SW480 (cell line): ENCODE measurements at regions not wholly inside any gene's neighbourhood (a gene's known extent, or its start where the extent isn't known, plus 50 kb on each side); places are given as distances from the start of the nearest gene placed in this dataset.
"Not testable (repeated sequence)": the region's sequence is repeated elsewhere in the genome, so short reads cannot be mapped to it uniquely, and the experiment has no call there.

ENCODE experiments used
- DNase-seq: peaks from one replicate; pipeline ENCODE4 v3.0.0-alpha.2; 2016; ENCODE audit warnings: low spot score

DNA sequence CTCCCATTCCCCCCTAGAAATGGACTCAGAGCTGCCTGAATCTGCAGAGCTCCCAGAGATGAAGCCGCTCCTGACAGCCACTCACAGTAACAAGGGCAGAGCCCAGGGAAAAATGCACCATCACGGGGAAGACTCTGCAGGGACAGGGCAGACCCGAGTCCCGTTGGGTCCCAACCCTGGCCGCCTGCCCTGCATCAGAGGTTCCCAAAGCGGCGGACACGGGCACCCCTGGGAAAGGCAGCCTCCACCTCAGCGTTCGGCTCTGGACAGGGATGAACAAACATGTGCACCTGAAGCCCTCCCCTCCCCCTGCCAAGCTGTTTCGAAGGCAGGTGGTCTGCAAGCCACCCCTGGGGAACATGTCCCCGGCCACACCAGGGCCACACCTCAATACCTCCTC, 320.4 kb downstream of the ADGRD1 start:
- no peak for DNase-seq

DNA sequence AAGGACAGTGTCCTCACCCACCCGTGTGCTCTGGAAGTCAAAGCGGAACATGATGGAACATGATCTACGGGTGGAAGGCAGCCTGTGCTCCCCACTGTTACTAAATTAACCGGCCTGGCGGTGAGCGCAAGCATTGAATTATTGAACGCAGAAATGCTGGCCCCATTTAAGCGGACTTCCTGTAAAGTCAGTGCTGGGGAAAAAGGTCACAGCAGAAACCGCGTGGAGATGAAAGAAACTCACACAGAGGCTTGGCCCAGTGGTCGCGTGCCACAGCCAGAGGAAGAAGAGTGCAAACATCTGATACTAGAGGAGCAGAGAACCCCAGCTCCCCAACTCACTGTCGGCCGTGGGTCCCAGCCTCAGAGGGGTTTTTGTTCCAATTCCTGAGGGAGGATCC, 321.2 kb downstream of the ADGRD1 start:
- no peak for DNase-seq

DNA sequence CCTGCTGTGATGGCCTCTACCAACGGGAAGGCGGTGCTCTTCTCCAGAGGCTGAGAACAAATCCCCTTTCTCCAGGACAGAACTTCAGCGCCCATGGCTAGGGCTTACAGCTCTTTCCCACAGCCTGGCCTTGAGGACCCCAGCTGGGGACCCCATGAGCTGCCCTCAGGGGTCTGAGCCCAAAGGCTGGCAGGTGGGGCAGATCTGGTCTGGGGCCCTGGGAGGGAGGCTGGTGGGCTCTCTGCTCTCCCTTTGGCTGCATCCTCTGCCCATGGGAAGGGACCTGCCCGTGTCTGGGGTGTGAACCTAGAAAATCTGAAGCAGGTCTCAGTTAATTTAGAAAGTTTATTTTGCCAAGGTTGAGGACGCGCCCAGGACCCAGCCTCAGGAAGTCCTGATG, 322.1 kb downstream of the ADGRD1 start:
- no peak for DNase-seq

DNA sequence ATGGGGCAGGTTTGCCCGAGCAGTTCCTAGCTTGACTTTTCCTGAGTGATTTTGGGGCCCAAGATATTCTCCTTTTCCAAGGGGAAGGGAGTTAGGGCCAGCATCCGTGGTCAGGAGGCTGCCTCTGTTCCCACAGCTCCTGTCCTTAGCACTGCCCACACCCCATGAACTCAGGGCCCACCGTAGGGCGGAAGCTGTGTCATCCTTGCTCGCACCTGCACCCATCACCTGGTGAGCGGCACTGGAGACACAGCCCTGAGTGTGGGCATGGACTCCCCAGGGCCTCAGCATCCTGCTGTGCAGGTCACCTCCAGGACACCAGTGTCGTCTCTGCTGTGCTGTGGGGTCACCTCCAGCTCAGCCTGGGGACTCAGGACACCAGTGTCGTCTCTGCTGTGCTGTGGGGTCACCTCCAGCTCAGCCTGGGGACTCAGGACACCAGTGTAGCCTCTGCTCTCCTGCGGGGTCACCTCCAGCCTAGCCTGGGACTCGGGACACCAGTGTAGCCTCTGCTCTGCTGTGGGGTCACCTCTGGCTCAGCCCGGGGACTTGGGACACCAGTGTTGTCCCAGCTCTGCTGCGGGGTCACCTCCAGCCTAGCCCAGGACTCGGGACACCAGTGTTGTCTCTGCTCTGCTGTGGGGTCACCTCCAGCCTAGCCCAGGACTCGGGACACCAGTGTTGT, 322.9 kb downstream of the ADGRD1 start:
- no peak for DNase-seq

DNA sequence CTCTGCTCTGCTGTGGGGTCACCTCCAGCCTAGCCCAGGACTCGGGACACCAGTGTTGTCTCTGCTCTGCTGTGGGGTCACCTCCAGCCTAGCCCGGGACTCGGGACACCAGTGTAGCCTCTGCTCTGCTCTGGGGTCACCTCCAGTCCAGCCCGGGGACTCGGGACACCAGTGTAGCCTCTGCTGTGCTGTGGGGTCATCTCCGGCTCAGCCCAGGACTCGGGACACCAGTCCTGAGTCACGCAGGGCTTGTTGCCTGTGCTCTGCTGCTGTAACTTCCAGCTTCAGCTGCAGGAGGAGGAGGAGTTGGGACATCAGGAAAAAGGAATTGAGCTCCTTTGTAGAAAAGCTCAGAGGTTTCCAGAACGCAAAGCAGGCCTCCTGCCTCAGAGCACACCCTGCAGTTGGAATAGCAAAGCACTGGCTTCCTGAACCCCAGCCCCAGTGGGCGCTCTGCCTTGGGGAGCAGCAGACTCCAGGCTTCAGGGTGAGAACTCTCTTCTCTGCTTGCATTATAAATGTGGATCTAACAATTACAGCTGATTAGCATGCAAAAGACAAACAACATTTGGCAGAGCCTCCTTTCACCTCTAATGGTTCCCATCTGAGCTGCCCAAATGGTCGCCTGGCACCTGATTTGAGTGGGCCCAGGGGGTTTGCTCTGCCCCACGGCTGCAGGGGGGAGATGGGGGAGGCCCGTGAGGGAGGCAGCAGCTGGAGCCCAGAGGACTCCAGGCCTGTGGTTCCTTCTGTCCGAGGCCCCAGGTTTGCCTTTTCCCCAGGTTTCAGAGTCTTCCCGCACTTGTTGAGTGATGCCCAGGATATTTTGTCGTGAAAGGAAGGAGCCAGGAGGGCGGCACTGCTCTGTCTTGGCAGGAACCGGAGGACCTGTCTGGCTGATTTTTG, 323.7 kb downstream of the ADGRD1 start:
- DNase-seq: not testable (repeated sequence)

DNA sequence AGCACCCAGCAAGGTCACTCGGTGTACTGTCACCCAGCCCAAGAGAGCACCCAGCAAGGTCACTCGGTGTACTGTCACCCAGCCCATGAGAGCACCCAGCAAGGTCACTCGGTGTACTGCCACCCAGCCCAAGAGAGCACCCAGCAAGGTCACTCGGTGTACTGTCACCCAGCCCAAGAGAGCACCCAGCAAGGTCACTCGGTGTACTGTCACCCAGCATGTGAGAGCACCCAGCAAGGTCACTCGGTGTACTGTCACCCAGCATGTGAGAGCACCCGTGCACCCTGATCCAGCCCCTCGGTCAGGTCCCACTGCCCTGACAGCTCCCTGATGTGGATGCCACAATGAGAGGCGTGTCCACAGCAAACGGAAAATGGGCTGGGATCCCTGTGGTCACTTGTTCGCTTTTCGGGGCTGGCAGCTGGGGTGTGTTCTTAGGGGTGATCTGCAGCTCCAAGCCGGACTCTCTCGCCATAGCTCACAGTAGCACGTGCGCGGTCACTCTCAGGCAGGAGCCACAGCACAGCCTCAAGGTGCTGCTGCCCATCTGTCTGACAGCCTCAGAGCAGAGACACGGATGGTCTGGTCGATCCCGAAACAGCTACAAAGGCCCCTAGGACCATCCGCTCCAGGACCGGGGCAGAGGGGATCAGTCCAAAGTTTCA, 324.9 kb downstream of the ADGRD1 start:
- not testable (repeated sequence) for DNase-seq

DNA sequence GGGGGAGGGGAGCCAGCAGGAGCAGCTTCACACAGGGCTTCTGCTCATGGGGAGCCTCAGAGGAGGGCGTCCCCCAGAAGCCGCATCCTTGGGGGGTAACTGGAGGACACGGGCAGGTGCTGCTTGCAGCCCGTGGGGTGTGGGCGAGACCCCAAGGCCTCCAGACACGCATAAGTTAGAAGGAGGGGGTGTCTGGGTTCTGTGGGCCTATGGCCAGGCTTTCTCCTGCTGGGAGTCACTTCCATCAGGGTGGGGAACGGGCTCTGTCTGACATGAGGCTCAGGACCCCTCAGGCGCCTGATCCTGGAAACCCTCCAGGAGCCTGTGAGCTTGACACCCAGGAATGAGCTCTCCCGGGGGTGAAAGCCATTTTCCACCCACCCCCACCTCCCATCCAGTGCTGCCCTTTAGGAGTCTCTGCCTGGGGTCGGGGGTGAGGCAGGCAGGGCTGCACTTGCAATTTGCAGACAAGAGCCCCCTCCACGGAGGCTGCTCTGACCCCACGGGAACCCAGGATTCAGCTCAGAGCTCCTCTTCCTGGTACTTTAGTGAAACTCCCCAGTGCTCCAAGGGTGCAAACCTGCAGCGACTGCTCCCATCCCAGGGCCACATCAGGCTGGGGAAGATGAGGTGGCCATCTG, 325.7 kb downstream of the ADGRD1 start:
- DNase-seq: no peak

DNA sequence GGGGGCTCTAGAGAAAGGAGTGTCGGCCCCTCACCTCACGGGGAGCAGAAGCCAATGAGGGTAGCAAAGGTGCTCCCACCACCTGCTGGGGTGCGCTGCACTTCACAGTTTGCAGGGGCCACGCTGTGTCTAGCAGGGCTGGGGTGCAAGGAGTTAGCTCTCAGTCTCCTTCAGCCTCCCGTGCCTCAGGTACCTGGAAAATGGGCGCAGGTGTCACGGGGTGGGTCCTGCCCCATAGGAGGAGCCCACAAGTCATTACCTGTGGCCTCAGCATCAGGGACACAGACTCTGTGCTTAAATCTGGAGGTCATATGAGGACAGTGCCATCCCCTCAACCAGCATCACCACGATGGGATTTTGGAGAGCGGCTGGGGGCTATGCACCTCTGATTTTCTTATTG, 326.7 kb downstream of the ADGRD1 start:
- DNase-seq: no peak

DNA sequence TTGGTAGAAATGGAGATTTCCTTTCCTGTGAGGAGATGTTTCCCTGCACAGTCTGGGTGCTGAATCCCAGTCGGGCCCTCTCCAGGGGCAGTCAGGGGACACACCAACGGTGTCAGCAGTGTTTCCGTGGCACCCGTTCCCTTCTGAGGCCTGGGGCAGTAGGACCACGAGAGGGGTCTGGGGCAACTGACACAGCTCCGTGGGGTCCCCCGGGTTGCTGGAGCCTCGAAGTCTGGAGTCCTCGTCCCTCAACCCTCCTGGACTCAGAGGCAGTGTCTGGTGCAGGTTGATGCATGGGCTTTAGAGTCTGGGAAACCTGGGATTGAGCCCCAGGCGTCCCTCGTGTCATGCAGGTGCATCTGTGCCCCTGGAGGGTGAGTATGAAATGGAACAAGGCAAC, 327.3 kb downstream of the ADGRD1 start:
- DNase-seq: no peak

DNA sequence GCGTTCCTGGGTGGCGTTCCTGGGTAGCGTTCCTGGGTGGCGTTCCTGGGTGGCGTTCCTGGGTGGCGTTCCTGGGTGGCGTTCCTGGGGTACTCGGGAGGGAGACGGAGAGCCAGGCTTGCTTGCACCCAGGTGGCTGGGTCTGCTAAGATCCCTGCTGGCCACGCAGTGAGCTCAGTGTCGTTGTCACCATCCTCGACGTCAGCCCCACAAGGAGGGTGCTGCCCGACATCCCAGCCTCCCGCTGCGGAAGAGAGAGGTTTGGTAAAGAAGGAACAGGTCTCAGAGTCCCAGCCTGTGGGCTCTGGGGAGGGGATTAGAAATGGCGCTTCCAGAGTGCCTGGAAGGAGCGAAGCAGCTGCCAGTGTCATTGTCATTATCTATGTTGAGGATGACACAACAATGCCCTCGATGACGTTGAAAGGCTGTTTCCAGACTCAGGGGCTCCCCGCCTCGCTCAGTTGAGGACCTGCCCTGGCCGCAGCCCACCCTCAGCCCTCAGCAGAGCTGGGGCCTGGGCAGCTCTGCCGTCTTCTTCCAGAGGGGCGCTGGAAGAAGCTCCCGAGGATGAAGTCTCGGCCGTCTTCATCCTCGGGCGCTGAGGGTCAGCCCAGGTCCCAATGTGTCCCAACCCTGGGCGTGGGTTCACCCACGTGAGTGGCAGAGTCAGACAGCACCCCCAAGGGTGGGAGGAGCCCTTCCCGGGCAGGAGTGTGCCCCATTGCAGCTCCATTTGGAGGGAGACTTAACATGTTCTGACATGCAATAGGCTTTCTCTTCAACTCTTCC, 328.8 kb downstream of the ADGRD1 start:
- no peak for DNase-seq

DNA sequence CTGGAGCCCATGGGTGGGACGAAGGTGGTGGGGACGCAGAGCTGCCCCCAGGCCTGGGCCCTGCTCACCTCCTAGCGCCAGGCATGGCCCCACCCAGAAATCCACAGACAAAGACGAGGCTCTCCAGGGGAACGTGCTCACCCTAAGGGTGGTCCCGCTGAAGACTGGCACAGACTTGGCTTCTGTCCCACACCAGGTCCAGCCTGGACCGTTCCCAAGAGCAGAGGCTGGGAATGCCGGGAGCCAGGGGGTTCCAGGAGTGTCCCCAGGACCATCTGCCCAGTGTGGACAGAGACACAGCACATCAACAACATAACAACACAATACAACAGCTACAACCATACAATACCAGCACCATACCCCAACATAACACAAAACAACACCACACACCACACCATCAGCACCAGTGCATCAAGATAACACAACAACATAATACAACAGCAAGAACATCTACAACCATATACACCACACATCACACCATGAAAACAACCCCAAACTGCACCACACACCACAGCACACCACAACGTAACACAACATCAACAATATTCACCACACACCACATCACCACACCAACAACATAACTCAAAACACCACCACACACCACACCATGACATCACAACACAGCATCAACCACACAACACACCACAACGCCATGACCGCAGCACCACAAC, 329.6 kb downstream of the ADGRD1 start:
- no peak for DNase-seq

DNA sequence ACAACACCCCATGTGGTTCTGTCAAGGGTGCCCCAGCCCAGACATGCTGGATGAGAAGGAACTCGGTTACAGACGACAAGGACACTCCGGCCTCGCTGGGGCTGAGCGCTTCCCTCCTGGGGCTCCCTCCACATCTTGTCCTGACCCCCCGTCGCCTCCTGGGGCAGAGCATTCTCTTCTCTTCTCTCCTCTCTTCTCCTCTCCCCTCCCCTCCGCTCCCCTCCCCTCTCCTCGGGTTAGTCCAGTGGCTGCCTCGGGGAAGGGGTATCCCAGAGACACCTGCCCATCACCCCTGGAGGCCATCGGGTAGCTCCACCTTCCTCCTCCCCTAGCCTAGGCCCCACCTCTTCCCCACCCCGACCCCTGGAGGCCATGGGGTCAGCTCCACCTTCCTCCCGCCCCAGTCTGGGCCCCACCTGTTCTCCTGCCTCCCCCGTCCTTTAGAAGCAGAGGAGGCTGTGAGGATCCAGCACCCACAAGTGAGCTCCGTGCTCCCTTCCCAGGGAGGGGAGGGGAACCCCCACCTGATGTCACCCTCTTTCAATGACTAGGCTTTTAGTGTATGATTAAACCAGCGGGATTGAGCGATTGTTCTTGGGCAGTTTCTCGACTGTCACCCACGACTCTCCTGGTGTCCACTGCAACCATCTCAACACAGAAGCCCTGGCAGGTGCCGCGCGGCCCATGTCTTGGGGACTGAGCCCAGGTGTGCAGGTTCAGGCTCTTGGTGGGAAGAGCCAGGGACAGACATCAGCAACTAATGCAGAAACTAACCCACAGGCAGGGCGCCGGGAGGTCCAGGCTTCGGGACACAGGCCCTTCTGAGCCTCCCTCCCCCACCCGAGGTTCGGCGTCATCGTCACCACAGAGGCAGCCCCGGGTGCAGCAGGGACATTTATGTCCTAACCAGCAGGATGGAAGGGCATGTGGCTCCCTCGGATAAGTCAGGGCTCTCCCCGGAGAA, 330.4 kb downstream of the ADGRD1 start:
- not testable (repeated sequence) for DNase-seq

DNA sequence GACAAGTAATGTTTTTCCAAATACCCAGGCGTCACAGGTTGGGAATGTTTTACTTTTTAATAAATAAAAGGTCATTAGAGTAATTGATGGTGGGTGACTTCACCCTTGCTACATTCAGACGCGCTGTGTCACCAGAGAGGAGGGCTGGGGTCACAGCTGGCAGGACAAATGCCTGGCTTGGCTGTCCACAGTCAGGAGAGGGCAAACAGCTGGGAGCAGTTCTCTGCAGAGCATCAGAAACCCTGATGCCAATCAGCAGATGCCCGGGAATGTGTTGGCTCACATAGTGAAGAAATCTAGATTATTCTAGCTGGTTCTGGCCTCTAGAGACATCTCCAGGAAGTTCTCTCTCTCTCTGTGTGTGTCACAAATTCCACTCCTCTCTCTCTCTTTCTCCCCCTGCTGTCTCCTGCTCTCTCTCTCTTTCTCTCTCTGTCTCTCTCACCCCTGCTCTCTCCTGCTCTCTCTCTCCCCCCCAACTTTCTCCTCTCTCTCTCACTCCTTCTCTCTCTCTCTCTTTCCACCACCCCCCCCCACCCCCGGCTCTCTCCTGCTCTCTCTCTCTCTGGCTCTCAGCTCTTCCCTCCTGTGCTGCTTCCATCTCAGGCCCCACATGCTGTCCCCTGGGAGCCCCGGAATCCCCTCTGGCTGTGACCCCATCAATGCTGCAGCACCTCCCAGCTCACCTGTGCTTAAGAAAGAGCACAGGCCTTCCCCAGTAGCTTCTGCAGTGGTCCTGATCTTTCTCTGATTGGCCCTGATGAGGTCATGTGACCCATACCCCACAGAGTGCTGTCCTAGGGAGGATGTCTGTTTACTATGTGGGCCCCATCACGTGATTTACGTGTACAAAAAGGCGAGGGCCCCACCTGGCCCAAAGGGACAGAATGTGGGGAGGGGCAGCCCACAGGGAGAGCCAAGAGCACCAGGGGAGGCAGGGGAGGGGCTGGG, 331.5 kb downstream of the ADGRD1 start:
- not testable (repeated sequence) for DNase-seq

DNA sequence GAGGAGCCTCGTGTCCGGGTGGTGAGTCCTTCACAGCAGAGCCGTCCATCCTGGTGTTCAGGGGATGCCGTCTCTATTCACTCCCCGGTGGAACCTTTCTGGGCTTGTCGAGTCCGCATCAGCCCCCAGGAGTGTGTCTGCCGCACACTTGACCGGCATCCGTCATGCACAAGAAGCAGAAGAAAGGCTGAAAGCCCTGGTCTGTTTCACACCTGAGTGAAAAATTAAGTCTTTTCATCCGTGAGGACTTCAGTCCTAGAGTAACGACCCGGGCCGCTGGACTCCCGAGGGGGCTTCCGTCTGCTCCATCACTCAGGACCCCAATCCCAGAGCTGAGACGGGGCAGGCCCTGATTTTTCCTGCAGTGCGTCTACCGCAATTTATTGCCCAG, 332.2 kb downstream of the ADGRD1 start:
- not testable (repeated sequence) for DNase-seq

DNA sequence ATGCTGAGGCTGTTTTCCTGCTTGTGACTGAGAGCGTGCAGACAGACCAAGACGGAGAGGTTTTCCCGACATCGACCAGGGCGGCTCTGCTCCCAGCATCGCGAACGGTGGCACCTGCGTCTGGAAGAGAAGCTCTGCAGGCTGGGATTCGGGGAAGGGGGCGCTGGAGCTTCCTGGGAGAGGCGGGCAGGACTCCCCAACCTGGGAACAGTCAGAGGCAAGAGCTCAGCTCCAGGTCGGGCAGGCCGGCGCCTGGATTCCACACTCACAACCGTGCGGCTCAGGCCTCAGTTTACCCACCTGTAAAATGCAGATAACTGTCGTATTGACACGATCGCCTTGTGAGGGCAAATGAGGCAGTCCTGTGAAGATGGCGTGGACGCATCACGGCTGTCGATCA, 332.6 kb downstream of the ADGRD1 start:
- DNase-seq: not testable (repeated sequence)

DNA sequence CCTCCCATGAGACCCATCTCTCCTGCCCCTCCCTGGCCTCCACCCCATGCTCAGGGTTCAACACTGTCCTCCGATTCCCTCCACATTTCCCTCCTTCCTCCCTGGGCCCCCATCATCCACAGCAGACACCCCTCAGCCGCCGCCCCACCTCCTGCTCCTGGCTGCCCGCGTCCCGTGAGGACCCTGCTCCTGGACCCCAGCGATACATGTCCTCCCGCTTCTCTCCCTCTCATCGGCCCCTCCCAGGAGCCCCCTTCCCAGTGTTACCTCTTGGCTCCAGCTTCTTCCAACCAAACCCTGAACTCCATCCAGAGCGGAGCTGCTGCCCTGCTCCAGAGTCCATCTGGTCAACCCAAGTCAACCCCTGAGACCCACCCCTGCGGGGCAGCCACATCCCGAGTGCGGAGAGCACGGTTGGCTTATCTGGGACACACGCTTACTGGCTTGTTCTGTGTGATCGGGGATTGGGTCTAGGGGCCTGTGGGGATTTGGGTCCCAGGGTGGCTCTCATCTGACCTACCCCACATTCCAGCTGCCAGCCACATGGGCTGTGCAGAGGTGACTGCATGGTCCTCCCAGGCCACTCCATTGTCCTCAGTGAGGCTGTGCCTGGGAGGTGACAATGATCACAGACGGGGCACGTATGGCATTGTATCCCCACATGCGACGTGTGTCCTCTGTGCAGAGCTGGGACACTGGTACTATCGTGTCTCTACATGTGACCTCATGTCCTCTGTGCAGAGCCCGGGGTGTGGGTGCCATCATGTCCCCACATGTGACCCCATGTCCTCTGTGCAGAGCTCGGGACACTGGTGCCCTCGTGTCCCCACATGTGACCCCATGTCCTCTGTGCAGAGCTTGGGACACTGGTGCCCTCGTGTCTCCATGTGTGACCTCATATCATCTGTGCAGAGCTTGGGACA, 333.6 kb downstream of the ADGRD1 start:
- DNase-seq: no peak

DNA sequence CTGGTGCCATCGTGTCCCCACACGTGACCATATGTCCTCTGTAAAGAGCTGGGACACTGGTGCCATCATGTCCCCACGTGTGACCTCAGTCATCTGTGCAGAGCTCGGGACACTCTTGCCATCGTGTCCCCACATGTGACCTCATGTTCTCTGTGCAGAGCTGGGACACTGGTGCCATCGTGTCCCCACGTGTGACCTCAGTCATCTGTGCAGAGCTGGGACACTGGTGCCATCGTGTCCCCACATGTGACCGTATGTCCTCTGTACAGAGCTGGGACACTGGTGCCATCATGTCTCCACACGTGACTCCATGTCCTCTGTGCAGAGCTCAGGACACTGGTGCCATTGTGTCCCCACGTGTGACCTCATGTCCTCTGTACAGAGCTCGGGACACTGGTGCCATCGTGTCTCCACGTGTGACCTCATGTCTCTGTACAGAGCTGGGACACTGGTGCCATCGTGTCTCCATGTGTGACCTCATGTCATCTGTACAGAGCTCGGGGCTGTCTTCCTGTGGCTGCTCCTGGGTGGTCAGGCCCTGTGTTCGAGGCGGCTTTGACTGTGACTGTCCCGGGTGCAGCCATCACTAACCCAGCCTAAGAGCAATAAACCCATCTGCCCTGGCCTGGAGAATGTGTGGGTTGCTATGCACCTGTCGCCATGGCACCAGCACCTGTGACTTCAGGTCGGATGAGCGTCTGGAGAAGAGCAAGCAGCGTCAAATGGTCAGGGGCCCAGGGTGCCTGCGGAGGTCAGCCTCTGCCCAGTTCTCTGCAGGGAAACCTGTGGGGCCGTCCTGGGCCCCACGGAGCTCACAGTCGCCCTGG, 334.4 kb downstream of the ADGRD1 start:
- DNase-seq: no peak
